Cardiac fibroblast (primary cell): ENCODE measurements at regions not wholly inside any gene's neighbourhood (a gene's known extent, or its start where the extent isn't known, plus 50 kb on each side); places are given as distances from the start of the nearest gene placed in this dataset.

Experiments
- DNase-seq, 2 donors: peaks; one replicate each; pipeline versions ENCODE4 v3.0.0 to v3.0.0-alpha.2; 2010; ENCODE audit warnings: low read depth in 2 of 2
- H3K4me3 ChIP-seq, 2 donors: replicated peaks in 1 of 2; 1 replicate in 1 of 2; 2 replicates in 1 of 2; pipeline ENCODE4 v1.5.1; 2011; ENCODE audit warnings: low read depth in 2 of 2, low read length in 2 of 2, mild to moderate bottlenecking in 2 of 2, moderate library complexity in 1 of 2
- CTCF ChIP-seq: IDR thresholded peaks from one replicate; pipeline ENCODE4 v1.5.1; 2011; ENCODE audit warnings: low read depth, mild to moderate bottlenecking, low read length, inconsistent platforms

GRCh38 chr2:206368484-206368883 is 74.8 kb upstream of the ADAM23 start:
- no peak for TF ChIP-seq CTCF
- no peak for DNase-seq
- no peak overlapping the region for H3K4me3 ChIP-seq

GRCh38 chr2:206368933-206369569 is 74.3 kb upstream of the ADAM23 start:
- H3K4me3 ChIP-seq = no peak overlapping the region
- no peak for DNase-seq
- no peak for TF ChIP-seq CTCF

- DNase-seq = no peak
- no peak for TF ChIP-seq CTCF
- no peak overlapping the region for H3K4me3 ChIP-seq
Measured at GRCh38 chr2:206375956-206376355, 67.4 kb upstream of the ADAM23 start.

- peak in 1 of 2 donors; percentile 38 for DNase-seq
- no peak overlapping the region for H3K4me3 ChIP-seq
- TF ChIP-seq CTCF = no peak
Measured at GRCh38 chr2:206378835-206379234, 64.5 kb upstream of the ADAM23 start.

DNA sequence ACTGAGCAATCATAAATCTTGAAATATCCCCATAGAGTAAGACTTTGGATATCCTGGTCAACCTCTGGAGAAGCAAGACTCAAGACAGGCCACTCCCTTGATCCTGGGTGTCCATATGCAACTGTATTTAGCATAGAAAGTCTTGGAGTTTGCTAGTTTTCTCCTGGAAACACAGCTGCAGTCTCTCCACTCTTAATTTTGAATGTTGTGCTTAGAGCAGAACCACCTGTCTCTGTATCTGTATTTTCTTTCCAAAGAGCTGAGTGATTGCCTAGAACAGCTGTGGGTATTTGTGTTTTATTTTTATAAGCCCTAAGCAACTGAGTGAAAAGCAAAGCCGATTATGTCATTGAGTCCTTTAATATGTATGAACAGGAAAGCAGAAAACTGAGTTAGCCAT is 64.1 kb upstream of the ADAM23 start:
- no peak overlapping the region for H3K4me3 ChIP-seq
- no peak for DNase-seq
- no peak for TF ChIP-seq CTCF

- TF ChIP-seq CTCF = no peak
- DNase-seq = no peak
- no peak overlapping the region for H3K4me3 ChIP-seq
Measured at GRCh38 chr2:206379886-206380285, 63.4 kb upstream of the ADAM23 start.

DNA sequence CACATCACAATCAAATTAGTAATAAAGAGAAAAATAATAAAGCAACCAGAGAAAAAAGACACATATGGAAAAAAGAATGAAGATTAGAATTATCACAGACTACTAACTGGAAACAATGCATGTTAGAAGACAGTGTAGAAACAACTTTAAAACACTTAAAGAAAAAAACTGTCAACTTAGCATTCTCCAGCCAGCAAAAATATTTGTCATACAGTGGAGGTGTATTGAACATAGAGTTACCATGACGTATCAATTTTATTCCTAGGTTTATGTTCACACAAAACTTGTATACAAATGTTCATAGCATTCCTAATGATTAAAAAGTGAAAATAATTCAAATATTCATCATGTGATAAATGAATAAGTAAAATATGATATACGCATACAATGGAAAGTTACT is 61.5 kb upstream of the ADAM23 start:
- no peak for DNase-seq
- TF ChIP-seq CTCF = no peak
- H3K4me3 ChIP-seq = no peak overlapping the region
